GM23338 (cell line): ENCODE measurements at regions not wholly inside any gene's neighbourhood (a gene's known extent, or its start where the extent isn't known, plus 50 kb on each side); places are given as distances from the start of the nearest gene placed in this dataset.

Experiments used
- ATAC-seq: fragments of 200-7000 bp; cut with Tn5 transposase; 3 replicates; pipeline ENCODE4 v1.9.1; 2020
- DNase-seq: peaks from one replicate; pipeline ENCODE4 v3.0.0-alpha.2; 2015; ENCODE audit warnings: low spot score
- H2AFZ ChIP-seq: fragments of 200-600 bp; sonication (generic); 2 replicates; pipeline ENCODE4 v1.8.0; 2016; ENCODE audit warnings: antibody characterized with exemption, mild to moderate bottlenecking, moderate library complexity
- H3F3A ChIP-seq: fragments of 200-600 bp; sonication (generic); replicated peaks from 2 replicates; pipeline ENCODE4 v1.8.0; 2017; ENCODE audit warnings: antibody characterized with exemption, mixed run types, low read depth
- H3K27ac ChIP-seq: fragments of 200-600 bp; sonication (generic); 2 replicates; pipeline ENCODE4 v1.6.1; 2016; ENCODE audit warnings: low read depth
- H3K27me3 ChIP-seq: fragments of 200-600 bp; sonication (generic); 2 replicates; pipeline ENCODE4 v1.8.0; 2016; ENCODE audit warnings: mild to moderate bottlenecking, mixed run types, moderate library complexity; ENCODE audit not compliant: insufficient read depth
- H3K36me3 ChIP-seq: fragments of 200-600 bp; sonication (generic); 2 replicates; pipeline ENCODE4 v1.8.0; 2016; ENCODE audit warnings: mild to moderate bottlenecking; ENCODE audit not compliant: insufficient read depth
- H3K4me1 ChIP-seq: fragments of 200-600 bp; sonication (generic); 2 replicates; pipeline ENCODE4 v1.8.0; 2016; ENCODE audit warnings: mild to moderate bottlenecking, moderate library complexity; ENCODE audit not compliant: insufficient read depth
- H3K4me2 ChIP-seq: fragments of 200-600 bp; sonication (generic); 2 replicates; pipeline ENCODE4 v1.7.1; 2017; ENCODE audit warnings: mixed run types
- H3K4me3 ChIP-seq: fragments of 200-600 bp; sonication (generic); 2 replicates; pipeline ENCODE4 v1.6.1; 2016; ENCODE audit warnings: mixed run types
- H3K79me2 ChIP-seq: fragments of 200-600 bp; sonication (generic); replicated peaks from 2 replicates; pipeline ENCODE4 v1.8.0; 2017; ENCODE audit warnings: mild to moderate bottlenecking; ENCODE audit not compliant: insufficient read depth
- H3K9me2 ChIP-seq: fragments of 200-600 bp; sonication (generic); 2 replicates; pipeline ENCODE4 v1.8.0; 2017; ENCODE audit not compliant: insufficient read depth
- H4K20me1 ChIP-seq: fragments of 200-600 bp; sonication (generic); replicated peaks from 2 replicates; pipeline ENCODE4 v1.8.0; 2017; ENCODE audit warnings: mild to moderate bottlenecking; ENCODE audit not compliant: insufficient read depth
- H3K27ac Mint-ChIP-seq: 2 replicates; pipeline ENCODE4 v1.8.0; 2020; ENCODE audit warnings: inconsistent platforms, mild to moderate bottlenecking, moderate library complexity, mixed read lengths
- H3K27me3 Mint-ChIP-seq: 3 replicates; pipeline ENCODE4 v1.8.0; 2022; ENCODE audit warnings: low read depth, mild to moderate bottlenecking, moderate library complexity, mixed read lengths, inconsistent platforms; ENCODE audit not compliant: insufficient read depth, poor library complexity
- H3K36me3 Mint-ChIP-seq: 3 replicates; pipeline ENCODE4 v1.8.0; 2021; ENCODE audit warnings: low read depth, mild to moderate bottlenecking, inconsistent platforms, moderate library complexity, mixed read lengths
- H3K4me1 Mint-ChIP-seq: 3 replicates; pipeline ENCODE4 v1.8.0; 2020; ENCODE audit warnings: mild to moderate bottlenecking, inconsistent platforms, mixed read lengths
- H3K4me3 Mint-ChIP-seq: 3 replicates; pipeline ENCODE4 v1.8.0; 2021; ENCODE audit warnings: moderate library complexity, mild to moderate bottlenecking, inconsistent platforms, mixed read lengths
- H3K9me3 Mint-ChIP-seq: 3 replicates; pipeline ENCODE4 v1.8.0; 2020; ENCODE audit warnings: moderate library complexity, mild to moderate bottlenecking, inconsistent platforms, mixed read lengths
- CREB1 ChIP-seq: fragments of 250-450 bp; sonication (Bioruptor Pico); IDR thresholded peaks from 2 replicates; pipeline ENCODE4 v1.5.0; 2020; ENCODE audit warnings: low read depth, mild to moderate bottlenecking, moderate library complexity
- EZH2 ChIP-seq: fragments of 200-600 bp; sonication (generic); IDR thresholded peaks from one replicate; pipeline ENCODE4 v1.8.0; 2017; ENCODE audit warnings: antibody characterized with exemption, mild to moderate bottlenecking, low read depth; ENCODE audit not compliant: unreplicated experiment
- EZH2phosphoT487 ChIP-seq: fragments of 200-600 bp; sonication (generic); IDR thresholded peaks from one replicate; pipeline ENCODE4 v1.8.1; 2018; ENCODE audit warnings: antibody characterized with exemption; ENCODE audit not compliant: unreplicated experiment
- JUNB ChIP-seq: IDR thresholded peaks from one replicate; pipeline ENCODE4 v1.6.1; 2016; ENCODE audit warnings: antibody characterized with exemption; ENCODE audit not compliant: unreplicated experiment
- NANOG ChIP-seq: IDR thresholded peaks from 2 replicates; pipeline ENCODE4 v1.6.1; 2016; ENCODE audit warnings: antibody characterized with exemption, borderline replicate concordance
- POLR2AphosphoS5 ChIP-seq: IDR thresholded peaks from 2 replicates; pipeline ENCODE4 v1.6.1; 2016; ENCODE audit warnings: antibody characterized with exemption, low read depth
- STAT1 ChIP-seq: IDR thresholded peaks from one replicate; pipeline ENCODE4 v1.6.1; 2016; ENCODE audit warnings: antibody characterized with exemption; ENCODE audit not compliant: unreplicated experiment
- ZNF114 ChIP-seq: fragments of 250-450 bp; sonication (Bioruptor Pico); IDR thresholded peaks from 2 replicates; pipeline ENCODE4 v1.5.0; 2020; ENCODE audit warnings: mild to moderate bottlenecking, moderate library complexity
- ZNF331 ChIP-seq: fragments of 250-450 bp; sonication (Bioruptor Pico); IDR thresholded peaks from 2 replicates; pipeline ENCODE4 v1.5.0; 2020; ENCODE audit warnings: low read depth, mild to moderate bottlenecking, moderate library complexity
- TF ChIP-seq, protein P1 (sequence below): IDR thresholded peaks from one replicate; pipeline ENCODE4 v1.6.1; 2018; ENCODE audit warnings: antibody characterized with exemption; ENCODE audit not compliant: unreplicated experiment

DNA sequence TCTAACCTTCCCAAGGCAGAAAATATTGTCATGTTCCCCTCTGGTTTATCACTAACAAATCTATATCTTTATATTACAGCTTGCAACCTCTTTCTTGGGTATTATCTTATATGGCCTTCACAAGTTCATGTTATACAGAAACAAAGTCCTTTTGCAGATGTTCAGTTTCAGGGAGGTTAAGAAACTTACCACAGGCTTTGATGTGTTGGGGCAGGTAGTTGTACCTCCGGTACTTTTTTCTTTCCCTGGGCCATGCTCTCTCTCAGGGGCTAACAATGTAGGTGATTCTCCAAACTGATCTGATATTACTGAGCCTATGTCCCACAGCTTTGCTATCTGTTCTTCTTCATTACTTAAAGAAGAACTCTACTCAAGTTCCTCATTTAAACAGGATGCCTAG, 548.9 kb upstream of the SYT4 start (continued):
- TF ChIP-seq, protein P1, sequence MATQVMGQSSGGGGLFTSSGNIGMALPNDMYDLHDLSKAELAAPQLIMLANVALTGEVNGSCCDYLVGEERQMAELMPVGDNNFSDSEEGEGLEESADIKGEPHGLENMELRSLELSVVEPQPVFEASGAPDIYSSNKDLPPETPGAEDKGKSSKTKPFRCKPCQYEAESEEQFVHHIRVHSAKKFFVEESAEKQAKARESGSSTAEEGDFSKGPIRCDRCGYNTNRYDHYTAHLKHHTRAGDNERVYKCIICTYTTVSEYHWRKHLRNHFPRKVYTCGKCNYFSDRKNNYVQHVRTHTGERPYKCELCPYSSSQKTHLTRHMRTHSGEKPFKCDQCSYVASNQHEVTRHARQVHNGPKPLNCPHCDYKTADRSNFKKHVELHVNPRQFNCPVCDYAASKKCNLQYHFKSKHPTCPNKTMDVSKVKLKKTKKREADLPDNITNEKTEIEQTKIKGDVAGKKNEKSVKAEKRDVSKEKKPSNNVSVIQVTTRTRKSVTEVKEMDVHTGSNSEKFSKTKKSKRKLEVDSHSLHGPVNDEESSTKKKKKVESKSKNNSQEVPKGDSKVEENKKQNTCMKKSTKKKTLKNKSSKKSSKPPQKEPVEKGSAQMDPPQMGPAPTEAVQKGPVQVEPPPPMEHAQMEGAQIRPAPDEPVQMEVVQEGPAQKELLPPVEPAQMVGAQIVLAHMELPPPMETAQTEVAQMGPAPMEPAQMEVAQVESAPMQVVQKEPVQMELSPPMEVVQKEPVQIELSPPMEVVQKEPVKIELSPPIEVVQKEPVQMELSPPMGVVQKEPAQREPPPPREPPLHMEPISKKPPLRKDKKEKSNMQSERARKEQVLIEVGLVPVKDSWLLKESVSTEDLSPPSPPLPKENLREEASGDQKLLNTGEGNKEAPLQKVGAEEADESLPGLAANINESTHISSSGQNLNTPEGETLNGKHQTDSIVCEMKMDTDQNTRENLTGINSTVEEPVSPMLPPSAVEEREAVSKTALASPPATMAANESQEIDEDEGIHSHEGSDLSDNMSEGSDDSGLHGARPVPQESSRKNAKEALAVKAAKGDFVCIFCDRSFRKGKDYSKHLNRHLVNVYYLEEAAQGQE = no peak
- TF ChIP-seq EZH2 (no peak), POLR2AphosphoS5 (no peak), CREB1 (CRISPR knock-in tag) (no peak), EZH2phosphoT487 (no peak)

DNA sequence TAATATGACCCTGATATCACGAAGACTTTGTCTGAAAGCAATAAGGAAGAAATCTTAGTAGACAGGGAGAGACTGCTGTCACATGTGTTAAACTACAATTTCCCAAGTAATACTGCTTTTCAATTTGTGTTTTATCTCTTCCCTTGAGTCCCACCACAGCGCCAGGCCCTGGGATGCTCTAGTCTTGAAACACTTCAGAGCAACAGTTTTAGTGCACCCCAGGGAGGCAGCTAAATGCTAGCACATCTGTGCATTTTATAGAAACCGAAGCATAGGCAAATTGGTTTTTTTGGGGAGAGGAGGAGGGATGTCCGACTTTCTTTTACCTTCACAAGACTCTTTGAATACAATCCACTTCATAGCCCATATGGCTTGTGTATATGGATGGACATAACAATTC, 550.0 kb upstream of the SYT4 start:
- Mint-ChIP-seq H3K4me1 (peaks cover 8% of the 10 kb centered on the region; the same call in 2 of the 3 replicates), H3K36me3 (no peaks in the 10 kb centered on the region), H3K27ac (no peak overlapping the region), H3K27me3 (no peaks in the 10 kb centered on the region), H3K4me3 (no peak overlapping the region), H3K9me3 (no peaks in the 10 kb centered on the region)
- peaks cover 8% of the 10 kb centered on the region; the same call in 1 of the 2 replicates for H3K4me1 ChIP-seq
- H3K4me3 ChIP-seq = no peak overlapping the region
- H3K27me3 ChIP-seq = no peaks in the 10 kb centered on the region
- TF ChIP-seq EZH2phosphoT487 (no peak), ZNF331 (no peak), EZH2 (no peak), JUNB (no peak), STAT1 (no peak), CREB1 (CRISPR knock-in tag) (no peak), ZNF114 (CRISPR knock-in tag) (no peak), NANOG (no peak)
- TF ChIP-seq, protein P1 = no peak
- H3K9me2 ChIP-seq = 0 out of 2 replicates have a peak, but pooled peaks cover under 1% of the 10 kb centered on the region
- H3K27ac ChIP-seq = no peak overlapping the region
- no peak overlapping the region for H2AFZ ChIP-seq
- H3K79me2 ChIP-seq = no peaks in the 10 kb centered on the region
- no peaks in the 10 kb centered on the region; the same call in 1 of the 2 replicates for H3K36me3 ChIP-seq
- ATAC-seq = no peak
- H4K20me1 ChIP-seq = no peaks in the 10 kb centered on the region
- no peaks in the 10 kb centered on the region for H3F3A ChIP-seq
- H3K4me2 ChIP-seq = no peak overlapping the region
- no peak for DNase-seq
